HK-2 (cell line): ENCODE measurements at regions not wholly inside any gene's neighbourhood (a gene's known extent, or its start where the extent isn't known, plus 50 kb on each side); places are given as distances from the start of the nearest gene placed in this dataset.

Experiments
- DNase-seq: peaks from one replicate; pipeline ENCODE4 v3.0.0-alpha.2; 2018; ENCODE audit not compliant: unreplicated experiment

GRCh38 chr3:43180694-43181093 lies 74.8 kb upstream of the POMGNT2 start:
- DNase-seq: no peak

DNA sequence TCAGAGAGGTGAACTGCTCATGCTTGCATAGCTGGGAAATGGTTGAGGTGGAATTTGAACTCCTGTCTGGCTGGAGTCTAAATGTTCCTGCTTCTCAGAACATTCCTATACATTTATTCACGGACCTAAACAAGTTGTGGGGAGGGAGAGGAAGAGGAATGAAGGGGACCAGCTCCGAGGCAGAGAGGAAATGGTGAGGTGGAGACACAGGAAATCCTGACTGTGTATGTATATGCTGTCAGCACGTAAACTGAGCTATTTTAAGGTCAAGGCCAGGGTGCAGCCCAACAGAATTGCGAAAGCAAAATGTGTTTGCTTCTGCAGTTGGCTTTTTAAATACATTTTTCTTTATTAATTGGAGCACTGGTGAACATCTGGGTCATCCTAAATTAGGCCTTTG lies 74.1 kb upstream of the POMGNT2 start:
- no peak for DNase-seq

GRCh38 chr3:43178891-43179366 lies 73.0 kb upstream of the POMGNT2 start:
- peak; percentile 35 for DNase-seq

- DNase-seq: peak; percentile 45
These were observed 71.2 kb upstream of the POMGNT2 start for GRCh38 chr3:43177085-43177484.

DNA sequence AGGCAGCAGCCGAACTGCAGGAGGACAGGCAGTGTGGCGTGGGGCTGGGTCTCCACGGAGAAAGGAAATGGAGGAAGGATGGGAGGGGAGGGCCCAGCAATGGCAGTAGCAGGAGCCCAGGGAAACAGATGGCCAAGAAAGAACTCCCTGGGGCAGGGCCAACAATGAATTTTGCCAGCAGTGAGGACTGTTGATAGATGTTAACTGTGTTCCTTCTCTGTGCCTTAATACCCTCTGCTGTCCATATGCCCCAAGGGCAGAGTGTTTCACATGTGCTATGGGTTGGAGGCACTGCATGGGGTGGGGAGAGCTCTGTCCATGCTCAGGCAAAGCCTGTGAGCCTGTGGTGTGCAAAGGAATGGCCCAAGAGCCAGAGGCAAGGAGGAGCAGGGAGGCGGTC lies 70.8 kb upstream of the POMGNT2 start:
- no peak for DNase-seq

- no peak for DNase-seq
These were observed 69.7 kb upstream of the POMGNT2 start for GRCh38 chr3:43175541-43175940.

GRCh38 chr3:43173949-43174348 lies 68.1 kb upstream of the POMGNT2 start:
- DNase-seq: no peak

DNA sequence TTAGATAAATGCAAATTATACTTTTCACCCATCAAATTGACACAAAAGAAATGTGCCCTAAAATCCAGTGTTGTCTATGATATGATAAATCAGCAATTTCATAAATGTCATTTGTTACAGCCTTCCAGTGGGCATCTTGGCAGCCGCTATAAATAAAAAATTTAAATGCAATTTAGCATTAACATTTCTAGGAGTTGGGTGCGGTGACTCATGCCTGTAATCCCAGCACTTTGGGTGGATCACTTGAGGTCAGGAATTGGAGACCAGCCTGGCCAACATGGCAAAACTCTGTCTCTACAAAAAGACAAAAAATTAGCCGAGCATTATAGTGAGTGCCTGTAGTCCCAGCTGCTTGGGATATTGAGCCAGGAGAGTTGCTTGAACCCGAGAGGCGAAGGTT lies 65.9 kb upstream of the POMGNT2 start:
- no peak for DNase-seq

DNA sequence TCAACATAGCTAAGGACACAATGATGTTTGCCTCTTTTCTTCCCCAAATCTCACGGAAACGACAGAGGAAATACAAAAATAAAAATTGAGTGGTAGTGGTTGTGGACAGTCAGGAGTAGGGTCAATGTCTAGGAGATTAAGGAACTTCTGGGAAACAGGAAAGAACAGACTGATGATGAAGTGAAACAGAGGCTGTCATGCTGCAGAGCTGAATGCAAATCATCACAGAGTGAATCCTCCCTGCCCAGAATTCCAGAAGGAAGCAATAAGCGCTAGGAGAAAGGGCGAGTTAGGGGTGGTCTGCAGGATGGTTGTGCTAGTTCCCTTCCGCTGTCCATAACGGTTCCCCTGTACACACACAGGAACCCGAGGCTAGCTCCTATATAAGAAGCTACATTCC lies 64.7 kb upstream of the POMGNT2 start:
- DNase-seq: no peak

GRCh38 chr3:43169987-43170386 lies 64.1 kb upstream of the POMGNT2 start:
- DNase-seq: no peak

DNA sequence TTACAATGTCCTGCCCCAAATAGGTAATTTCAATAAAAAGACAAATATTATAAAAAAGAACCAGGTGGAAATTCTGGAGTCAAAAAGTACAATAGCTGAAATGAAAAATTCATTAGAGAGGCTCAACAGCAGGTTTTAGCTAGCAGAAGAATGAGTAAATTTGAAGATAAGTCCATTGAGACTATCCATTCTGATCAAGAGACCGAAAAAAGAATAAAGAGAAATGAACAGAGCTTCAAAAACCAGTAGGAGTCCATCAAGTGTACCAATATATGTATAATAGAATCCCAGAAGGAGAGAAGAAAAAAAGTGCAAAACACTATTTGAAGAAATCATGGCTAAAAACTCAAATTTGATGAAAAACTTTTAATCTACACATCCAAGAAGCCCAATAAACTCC lies 60.5 kb upstream of the POMGNT2 start:
- DNase-seq: no peak

- no peak for DNase-seq
These were observed 59.9 kb upstream of the POMGNT2 start for GRCh38 chr3:43165786-43166185.

GRCh38 chr3:43163895-43164493 lies 58.1 kb upstream of the POMGNT2 start:
- no peak for DNase-seq

DNA sequence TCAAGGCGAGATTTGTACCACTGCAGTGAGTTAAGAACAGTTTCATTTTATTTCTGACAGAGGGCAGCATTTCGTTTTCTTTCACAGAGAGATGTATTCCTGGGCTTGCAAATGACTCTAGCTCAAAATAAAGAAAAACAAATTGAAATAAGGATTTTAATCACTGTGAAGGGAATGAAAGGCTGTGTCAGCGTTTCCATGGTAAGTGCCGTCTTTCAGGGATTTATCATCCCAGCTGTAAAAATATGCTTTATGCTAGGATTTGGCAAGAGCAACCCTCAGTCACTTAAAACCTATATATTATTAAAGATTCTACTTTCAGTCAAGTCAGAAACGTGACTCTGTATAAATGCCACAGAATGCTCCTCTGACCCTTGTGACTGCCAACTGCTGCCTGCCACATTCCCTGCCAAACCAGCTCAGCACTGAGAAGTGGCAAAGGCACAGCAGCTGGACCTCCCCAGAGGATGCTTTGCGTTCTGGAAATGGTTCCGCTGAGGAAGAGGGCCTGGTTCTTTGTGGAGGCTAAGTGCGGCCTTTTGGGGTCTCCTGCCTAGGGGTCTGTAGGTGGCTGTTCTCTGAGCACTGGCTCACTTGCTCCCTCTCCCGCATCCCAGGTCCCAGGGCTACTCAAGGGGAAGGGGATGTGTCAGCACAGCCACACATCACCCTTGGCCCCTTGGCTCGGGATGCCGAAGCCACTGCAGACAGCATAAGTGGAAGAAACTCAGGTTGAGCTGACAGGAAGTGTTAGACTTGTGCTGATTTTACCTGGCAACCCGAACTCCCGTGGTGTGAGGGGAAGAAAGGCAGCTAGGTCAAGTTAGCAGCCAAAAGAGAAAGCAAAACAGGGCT lies 56.6 kb upstream of the POMGNT2 start:
- no peak for DNase-seq

DNA sequence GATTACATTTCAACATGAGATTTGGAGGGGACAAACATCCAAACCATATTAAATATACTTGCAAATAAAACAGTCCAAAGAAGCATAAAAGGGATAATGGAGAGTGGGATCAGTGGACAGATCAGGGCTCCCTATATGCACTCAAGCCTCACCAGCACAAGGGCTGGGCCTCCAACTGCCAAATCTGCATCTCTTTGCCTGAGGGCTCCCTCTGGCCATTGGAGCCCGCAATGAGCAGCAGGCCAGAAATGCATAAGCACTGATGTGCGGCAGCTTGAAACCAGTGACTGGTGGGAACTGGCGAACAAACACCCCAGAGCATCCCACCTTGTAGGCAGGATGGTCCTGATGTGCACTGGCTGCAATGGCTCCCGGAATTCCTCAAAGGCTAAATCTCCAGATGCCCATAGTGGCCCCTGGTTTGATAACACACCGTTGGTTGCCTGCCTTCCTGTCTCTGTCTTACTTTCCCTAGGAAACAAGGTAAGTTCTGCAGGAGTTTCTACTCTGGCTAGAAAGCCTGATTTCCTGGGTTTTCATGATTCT lies 55.9 kb upstream of the POMGNT2 start:
- DNase-seq: no peak

DNA sequence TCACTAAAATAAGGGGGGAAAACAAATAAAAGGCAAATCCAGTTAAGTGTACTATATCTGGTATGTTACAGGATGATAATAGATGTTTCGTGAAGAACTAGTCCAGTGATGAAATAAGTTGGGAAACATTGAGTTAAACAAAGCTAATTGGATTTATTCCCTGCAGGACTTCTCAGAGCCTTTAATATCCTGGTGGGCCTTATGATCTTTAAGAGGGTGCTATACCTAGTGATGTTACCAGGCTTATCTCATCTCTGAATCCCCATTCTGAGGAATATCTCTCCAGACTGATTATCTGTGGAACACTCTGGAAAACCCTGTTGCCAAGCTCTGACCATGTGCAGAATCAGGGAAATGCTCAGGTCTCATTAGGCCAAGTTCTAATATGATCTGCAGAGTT lies 54.8 kb upstream of the POMGNT2 start:
- no peak for DNase-seq

GRCh38 chr3:43159876-43160255 lies 54.0 kb upstream of the POMGNT2 start:
- DNase-seq: no peak

GRCh38 chr3:43159131-43159875 lies 53.4 kb upstream of the POMGNT2 start:
- no peak for DNase-seq

- DNase-seq: no peak
These were observed 51.1 kb upstream of the POMGNT2 start for GRCh38 chr3:43156812-43157455.

DNA sequence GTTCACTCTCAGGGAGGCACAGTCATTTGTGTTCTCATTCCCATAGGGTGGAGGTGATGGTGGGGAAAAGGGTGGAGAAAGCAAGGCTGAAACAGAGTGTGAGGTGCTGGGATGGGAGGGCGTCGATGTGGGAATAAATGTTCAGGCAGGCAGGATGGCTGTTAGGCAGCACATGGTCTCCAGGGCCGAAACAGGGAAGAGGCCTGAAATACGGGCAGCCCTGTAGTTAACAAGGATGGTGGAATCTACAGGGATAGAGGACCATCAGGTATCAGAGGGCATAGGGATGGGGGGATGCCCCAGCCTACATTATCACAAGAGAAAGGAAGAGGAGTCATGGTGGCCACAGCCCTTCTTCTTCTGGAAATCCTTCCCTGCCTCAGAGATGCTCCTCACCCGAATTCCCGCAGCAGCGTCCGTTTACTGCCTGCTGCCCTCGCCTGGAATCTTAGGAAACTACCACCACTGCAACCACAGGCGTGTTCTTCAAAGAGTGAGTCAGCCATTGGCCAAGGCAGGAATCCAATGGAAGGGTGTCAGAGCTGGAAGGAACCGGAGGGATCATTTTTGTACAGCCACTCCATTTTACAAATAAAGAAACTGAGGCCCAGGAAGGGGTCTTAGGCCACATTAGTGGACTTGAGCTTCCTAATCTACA lies 49.7 kb upstream of the POMGNT2 start:
- peak; percentile 60 for DNase-seq
